ENCODE measurements at regions not wholly inside any gene's neighbourhood (a gene's known extent, or its start where the extent isn't known, plus 50 kb on each side); places are given as distances from the start of the nearest gene placed in this dataset.

DNA sequence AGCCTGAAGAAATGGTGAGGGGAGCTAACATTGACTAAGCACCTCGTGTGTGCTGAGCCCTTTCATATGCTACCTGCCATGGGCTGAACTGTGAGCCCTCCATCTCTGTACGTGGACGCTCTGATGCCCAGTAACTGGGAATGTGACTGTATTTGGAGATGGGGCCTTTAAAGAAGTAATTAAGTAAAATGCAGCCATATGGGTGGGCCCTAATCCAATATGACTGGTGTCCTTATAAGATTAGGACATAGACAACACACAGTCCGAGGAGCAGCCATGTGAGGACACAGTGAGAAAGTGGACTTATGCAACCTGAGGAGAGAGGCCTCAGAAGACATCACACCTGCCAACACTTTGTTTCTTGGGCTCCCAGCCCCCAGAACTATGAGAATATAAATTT is 92.7 kb upstream of the ATP1B1 start:
- Mint-ChIP-seq H3K4me3 (no peak overlapping the region), H3K27me3 (ENCODE audit: low read depth) (no peaks in the 10 kb centered on the region), H3K36me3 (no peaks in the 10 kb centered on the region), H3K9me3 (no peaks in the 10 kb centered on the region), H3K4me1 (no peaks in the 10 kb centered on the region; the same call in 1 of the 2 replicates), H3K27ac (no peak overlapping the region)
- TF ChIP-seq ESRRA (CRISPR knock-in tag; IDR thresholded peaks at IDR 0.05; ENCODE audit: borderline replicate concordance) (no peak), ZNF416 (CRISPR knock-in tag; IDR thresholded peaks at IDR 0.05) (no peak), JAZF1 (CRISPR knock-in tag; IDR thresholded peaks at IDR 0.05) (no peak), SMAD4 (CRISPR knock-in tag; IDR thresholded peaks at IDR 0.05) (no peak), GTF2I (CRISPR knock-in tag; conservative IDR thresholded peaks at IDR 0.05) (no peak), CREM (CRISPR knock-in tag; IDR thresholded peaks at IDR 0.05) (no peak), SP1 (CRISPR knock-in tag; conservative IDR thresholded peaks at IDR 0.05) (no peak), NR2C2 (CRISPR knock-in tag; IDR thresholded peaks at IDR 0.05) (no peak), ZNF232 (CRISPR knock-in tag; IDR thresholded peaks at IDR 0.05) (no peak), ZBTB43 (CRISPR knock-in tag; IDR thresholded peaks at IDR 0.05) (no peak)
- TF ChIP-seq, protein P1, sequence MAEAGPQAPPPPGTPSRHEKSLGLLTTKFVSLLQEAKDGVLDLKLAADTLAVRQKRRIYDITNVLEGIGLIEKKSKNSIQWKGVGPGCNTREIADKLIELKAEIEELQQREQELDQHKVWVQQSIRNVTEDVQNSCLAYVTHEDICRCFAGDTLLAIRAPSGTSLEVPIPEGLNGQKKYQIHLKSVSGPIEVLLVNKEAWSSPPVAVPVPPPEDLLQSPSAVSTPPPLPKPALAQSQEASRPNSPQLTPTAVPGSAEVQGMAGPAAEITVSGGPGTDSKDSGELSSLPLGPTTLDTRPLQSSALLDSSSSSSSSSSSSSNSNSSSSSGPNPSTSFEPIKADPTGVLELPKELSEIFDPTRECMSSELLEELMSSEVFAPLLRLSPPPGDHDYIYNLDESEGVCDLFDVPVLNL (CRISPR knock-in tag; IDR thresholded peaks at IDR 0.05; ENCODE audit: borderline replicate concordance, low read depth), result no peak
- TF ChIP-seq, protein P2, sequence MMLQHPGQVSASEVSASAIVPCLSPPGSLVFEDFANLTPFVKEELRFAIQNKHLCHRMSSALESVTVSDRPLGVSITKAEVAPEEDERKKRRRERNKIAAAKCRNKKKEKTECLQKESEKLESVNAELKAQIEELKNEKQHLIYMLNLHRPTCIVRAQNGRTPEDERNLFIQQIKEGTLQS (CRISPR knock-in tag; conservative IDR thresholded peaks at IDR 0.05), result no peak
- TF ChIP-seq, protein P3, sequence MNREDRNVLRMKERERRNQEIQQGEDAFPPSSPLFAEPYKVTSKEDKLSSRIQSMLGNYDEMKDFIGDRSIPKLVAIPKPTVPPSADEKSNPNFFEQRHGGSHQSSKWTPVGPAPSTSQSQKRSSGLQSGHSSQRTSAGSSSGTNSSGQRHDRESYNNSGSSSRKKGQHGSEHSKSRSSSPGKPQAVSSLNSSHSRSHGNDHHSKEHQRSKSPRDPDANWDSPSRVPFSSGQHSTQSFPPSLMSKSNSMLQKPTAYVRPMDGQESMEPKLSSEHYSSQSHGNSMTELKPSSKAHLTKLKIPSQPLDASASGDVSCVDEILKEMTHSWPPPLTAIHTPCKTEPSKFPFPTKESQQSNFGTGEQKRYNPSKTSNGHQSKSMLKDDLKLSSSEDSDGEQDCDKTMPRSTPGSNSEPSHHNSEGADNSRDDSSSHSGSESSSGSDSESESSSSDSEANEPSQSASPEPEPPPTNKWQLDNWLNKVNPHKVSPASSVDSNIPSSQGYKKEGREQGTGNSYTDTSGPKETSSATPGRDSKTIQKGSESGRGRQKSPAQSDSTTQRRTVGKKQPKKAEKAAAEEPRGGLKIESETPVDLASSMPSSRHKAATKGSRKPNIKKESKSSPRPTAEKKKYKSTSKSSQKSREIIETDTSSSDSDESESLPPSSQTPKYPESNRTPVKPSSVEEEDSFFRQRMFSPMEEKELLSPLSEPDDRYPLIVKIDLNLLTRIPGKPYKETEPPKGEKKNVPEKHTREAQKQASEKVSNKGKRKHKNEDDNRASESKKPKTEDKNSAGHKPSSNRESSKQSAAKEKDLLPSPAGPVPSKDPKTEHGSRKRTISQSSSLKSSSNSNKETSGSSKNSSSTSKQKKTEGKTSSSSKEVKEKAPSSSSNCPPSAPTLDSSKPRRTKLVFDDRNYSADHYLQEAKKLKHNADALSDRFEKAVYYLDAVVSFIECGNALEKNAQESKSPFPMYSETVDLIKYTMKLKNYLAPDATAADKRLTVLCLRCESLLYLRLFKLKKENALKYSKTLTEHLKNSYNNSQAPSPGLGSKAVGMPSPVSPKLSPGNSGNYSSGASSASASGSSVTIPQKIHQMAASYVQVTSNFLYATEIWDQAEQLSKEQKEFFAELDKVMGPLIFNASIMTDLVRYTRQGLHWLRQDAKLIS (CRISPR knock-in tag; IDR thresholded peaks at IDR 0.05; ENCODE audit: borderline replicate concordance), result no peak
- ATAC-seq, result no peak
- POLR2A ChIA-PET, result no interaction called here
- DNase-seq (ENCODE audit: low spot score), result no peak
- CTCF ChIA-PET, result no interaction called here

DNA sequence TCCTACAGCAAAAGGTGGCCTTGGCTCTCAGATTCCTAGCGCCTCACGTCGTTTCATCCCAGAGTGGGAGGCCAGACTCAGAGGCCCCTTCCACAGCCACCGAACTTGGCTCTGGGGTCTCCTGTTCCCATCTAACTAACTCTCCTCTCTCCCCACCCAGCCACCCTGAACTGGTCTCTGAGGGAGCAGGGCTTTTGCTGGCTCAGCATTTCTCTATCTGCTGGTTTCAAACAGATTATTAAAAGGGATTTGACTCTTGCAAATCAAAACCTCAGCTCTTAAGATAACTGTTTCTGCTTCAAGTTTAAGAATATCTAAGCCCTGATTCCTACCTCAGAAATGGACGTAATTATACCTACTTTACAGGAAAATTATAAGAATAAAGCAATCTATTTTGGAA is 91.0 kb upstream of the ATP1B1 start:
- no peaks in the 10 kb centered on the region; the same call in 1 of the 2 replicates for H3K4me1 Mint-ChIP-seq
- no peak for DNase-seq (ENCODE audit: low spot score)
- H3K27me3 Mint-ChIP-seq (ENCODE audit: low read depth), result no peaks in the 10 kb centered on the region
- CTCF ChIA-PET, result no interaction called here
- H3K27ac Mint-ChIP-seq, result no peak overlapping the region
- no peak overlapping the region for H3K4me3 Mint-ChIP-seq
- H3K36me3 Mint-ChIP-seq, result no peaks in the 10 kb centered on the region
- POLR2A ChIA-PET, result no interaction called here
- no peak for ATAC-seq
- H3K9me3 Mint-ChIP-seq, result no peaks in the 10 kb centered on the region
- TF ChIP-seq GABPB1 (CRISPR knock-in tag; IDR thresholded peaks at IDR 0.05) (no peak), GTF2I (CRISPR knock-in tag; conservative IDR thresholded peaks at IDR 0.05) (no peak), TCF7 (CRISPR knock-in tag; IDR thresholded peaks at IDR 0.05; ENCODE audit: low read depth) (no peak), ZNF232 (CRISPR knock-in tag; IDR thresholded peaks at IDR 0.05) (no peak), NR2C2 (CRISPR knock-in tag; IDR thresholded peaks at IDR 0.05) (no peak), ZNF425 (CRISPR knock-in tag; conservative IDR thresholded peaks at IDR 0.05) (no peak), CREB1 (CRISPR knock-in tag; IDR thresholded peaks at IDR 0.05) (no peak), ETV6 (CRISPR knock-in tag; IDR thresholded peaks at IDR 0.05) (no peak)
- TF ChIP-seq, protein P4, sequence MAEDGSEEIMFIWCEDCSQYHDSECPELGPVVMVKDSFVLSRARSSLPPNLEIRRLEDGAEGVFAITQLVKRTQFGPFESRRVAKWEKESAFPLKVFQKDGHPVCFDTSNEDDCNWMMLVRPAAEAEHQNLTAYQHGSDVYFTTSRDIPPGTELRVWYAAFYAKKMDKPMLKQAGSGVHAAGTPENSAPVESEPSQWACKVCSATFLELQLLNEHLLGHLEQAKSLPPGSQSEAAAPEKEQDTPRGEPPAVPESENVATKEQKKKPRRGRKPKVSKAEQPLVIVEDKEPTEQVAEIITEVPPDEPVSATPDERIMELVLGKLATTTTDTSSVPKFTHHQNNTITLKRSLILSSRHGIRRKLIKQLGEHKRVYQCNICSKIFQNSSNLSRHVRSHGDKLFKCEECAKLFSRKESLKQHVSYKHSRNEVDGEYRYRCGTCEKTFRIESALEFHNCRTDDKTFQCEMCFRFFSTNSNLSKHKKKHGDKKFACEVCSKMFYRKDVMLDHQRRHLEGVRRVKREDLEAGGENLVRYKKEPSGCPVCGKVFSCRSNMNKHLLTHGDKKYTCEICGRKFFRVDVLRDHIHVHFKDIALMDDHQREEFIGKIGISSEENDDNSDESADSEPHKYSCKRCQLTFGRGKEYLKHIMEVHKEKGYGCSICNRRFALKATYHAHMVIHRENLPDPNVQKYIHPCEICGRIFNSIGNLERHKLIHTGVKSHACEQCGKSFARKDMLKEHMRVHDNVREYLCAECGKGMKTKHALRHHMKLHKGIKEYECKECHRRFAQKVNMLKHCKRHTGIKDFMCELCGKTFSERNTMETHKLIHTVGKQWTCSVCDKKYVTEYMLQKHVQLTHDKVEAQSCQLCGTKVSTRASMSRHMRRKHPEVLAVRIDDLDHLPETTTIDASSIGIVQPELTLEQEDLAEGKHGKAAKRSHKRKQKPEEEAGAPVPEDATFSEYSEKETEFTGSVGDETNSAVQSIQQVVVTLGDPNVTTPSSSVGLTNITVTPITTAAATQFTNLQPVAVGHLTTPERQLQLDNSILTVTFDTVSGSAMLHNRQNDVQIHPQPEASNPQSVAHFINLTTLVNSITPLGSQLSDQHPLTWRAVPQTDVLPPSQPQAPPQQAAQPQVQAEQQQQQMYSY (CRISPR knock-in tag; IDR thresholded peaks at IDR 0.05), result no peak
- TF ChIP-seq, protein P5, sequence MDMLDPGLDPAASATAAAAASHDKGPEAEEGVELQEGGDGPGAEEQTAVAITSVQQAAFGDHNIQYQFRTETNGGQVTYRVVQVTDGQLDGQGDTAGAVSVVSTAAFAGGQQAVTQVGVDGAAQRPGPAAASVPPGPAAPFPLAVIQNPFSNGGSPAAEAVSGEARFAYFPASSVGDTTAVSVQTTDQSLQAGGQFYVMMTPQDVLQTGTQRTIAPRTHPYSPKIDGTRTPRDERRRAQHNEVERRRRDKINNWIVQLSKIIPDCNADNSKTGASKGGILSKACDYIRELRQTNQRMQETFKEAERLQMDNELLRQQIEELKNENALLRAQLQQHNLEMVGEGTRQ (CRISPR knock-in tag; IDR thresholded peaks at IDR 0.05), result no peak
- TF ChIP-seq, protein P6, sequence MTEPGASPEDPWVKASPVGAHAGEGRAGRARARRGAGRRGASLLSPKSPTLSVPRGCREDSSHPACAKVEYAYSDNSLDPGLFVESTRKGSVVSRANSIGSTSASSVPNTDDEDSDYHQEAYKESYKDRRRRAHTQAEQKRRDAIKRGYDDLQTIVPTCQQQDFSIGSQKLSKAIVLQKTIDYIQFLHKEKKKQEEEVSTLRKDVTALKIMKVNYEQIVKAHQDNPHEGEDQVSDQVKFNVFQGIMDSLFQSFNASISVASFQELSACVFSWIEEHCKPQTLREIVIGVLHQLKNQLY (CRISPR knock-in tag; IDR thresholded peaks at IDR 0.05), result no peak
